Tibial nerve (tissue), 4 donors: ENCODE measurements at regions not wholly inside any gene's neighbourhood (a gene's known extent, or its start where the extent isn't known, plus 50 kb on each side); places are given as distances from the start of the nearest gene placed in this dataset.

Experiments used
- DNase-seq, 2 donors: peaks; one replicate each; pipeline ENCODE4 v3.0.0-alpha.2; 2019; ENCODE audit warnings: low spot score in 2 of 2
- H3K27ac ChIP-seq, 4 donors: fragments of 200-600 bp; sonication (generic) in 3 of 4; one replicate each; pipeline ENCODE4 v1.5.1; 2017 to 2019; ENCODE audit warnings: mild to moderate bottlenecking in 1 of 4
- H3K27me3 ChIP-seq, 2 donors: fragments of 200-600 bp; sonication (generic) in 1 of 2; one replicate each; pipeline versions ENCODE4 v1.5.1 to v1.6.0; 2017 to 2019
- H3K36me3 ChIP-seq, 3 donors: fragments of 200-600 bp; sonication (generic); one replicate each; pipeline ENCODE4 v1.5.1; 2018 to 2019
- H3K4me1 ChIP-seq, 4 donors: fragments of 200-600 bp; sonication (generic) in 3 of 4; one replicate each; pipeline ENCODE4 v1.5.1; 2017 to 2019
- H3K4me3 ChIP-seq, 4 donors: fragments of 200-600 bp; sonication (generic) in 3 of 4; one replicate each; pipeline ENCODE4 v1.5.1; 2017 to 2019; ENCODE audit warnings: mild to moderate bottlenecking in 1 of 4, moderate library complexity in 1 of 4
- H3K9me3 ChIP-seq, 4 donors: fragments of 200-600 bp; sonication (generic) in 3 of 4; one replicate each; pipeline ENCODE4 v1.5.1; 2017 to 2019
- CTCF ChIP-seq, 5 experiments: fragments of 200-600 bp in 3 of 5; fragments of 450-650 bp in 2 of 5; sonication (generic) in 3 of 5; IDR thresholded peaks; one replicate each; pipeline ENCODE4 v1.5.1; 2016 to 2019; ENCODE audit warnings: antibody characterized with exemption in 5 of 5, mild to moderate bottlenecking in 3 of 5, moderate library complexity in 2 of 5
- EP300 ChIP-seq, 2 donors: sonication (generic); formaldehyde crosslinking; IDR thresholded peaks; one replicate each; pipeline ENCODE4 v1.6.1; 2017; ENCODE audit warnings: antibody characterized with exemption in 2 of 2, mild to moderate bottlenecking in 1 of 2
- POLR2A ChIP-seq, 2 donors: fragments of 450-650 bp; IDR thresholded peaks; one replicate each; pipeline ENCODE4 v1.6.1; 2017; ENCODE audit warnings: antibody characterized with exemption in 2 of 2, mild to moderate bottlenecking in 2 of 2, moderate library complexity in 2 of 2
- WGBS, 2 donors: methylation state at CpG; one replicate each; pipeline ENCODE4 v1.1.5; 2018; 5-methylcytosine and 5-hydroxymethylcytosine counted together

DNA sequence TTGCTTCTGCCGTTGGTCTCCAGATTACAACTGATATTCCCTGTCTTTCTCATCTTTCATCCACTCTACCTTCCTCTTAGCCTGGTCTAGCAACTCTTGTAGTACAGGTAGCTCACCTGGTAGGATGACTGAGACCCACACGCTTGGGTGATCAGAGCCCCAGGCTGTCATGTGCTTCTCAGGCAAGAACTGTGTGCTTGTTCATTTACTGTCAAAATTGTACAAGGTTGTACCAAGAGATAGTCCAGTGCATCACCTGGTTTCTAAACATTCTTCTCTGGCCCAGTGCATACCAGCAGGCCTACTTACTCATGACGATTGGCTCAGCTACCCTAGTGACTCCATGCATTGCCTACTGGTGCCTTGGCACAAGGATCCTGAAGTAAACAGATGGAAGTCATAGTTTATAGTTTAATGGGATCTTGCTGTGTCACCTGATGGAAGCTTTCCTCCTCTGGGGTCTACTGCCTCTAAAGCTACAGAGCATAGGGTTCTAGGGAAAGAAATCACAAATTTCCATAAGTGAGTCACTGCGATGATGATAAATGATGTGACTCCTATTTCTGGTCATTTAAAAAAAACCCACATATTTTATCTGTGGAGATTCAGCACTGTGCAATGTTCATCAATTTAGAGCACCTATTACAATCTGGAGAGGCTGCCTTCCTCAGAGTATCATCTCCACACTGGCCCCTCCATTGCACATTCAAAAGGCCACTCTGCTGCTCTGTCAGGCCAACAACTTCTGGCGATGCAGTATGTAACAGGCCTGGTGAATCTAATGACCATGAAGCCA lies 481.8 kb upstream of the MEIS1 start:
- H3K36me3 ChIP-seq, result no peaks in the 10 kb centered on the region
- H3K27me3 ChIP-seq, result no peaks in the 10 kb centered on the region
- no peak for DNase-seq
- no peaks in the 10 kb centered on the region for H3K9me3 ChIP-seq
- H3K4me1 ChIP-seq, result no peaks in the 10 kb centered on the region
- H3K27ac ChIP-seq, result no peak overlapping the region
- H3K4me3 ChIP-seq, result no peak overlapping the region
- 90 to 91% methylated on average over 5 of the region's 5 CpGs for WGBS, 2 donors
- TF ChIP-seq EP300 (IDR thresholded peaks at IDR 0.05) (no peak), POLR2A (IDR thresholded peaks at IDR 0.05) (no peak), CTCF (IDR thresholded peaks at IDR 0.05) (no peak)

DNA sequence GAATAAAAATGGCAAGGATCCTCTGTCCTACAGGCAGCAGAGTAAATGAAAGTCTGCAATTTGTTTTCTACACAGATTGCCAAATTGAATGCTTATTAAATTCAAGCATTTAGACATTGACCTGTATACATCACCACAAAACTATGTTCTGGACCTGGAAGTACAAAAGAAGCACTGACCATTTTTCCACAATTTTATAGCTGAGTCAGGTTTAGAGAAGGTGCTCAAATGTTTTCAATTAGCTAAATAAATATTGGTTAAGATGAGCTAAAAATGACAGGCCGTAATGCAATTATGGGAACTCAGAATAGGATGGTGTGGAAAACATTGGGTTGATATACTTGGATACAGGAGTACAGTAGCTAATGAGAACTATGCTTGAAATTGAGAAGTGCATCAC lies 490.7 kb upstream of the MEIS1 start:
- H3K4me1 ChIP-seq, result no peaks in the 10 kb centered on the region
- TF ChIP-seq EP300 (IDR thresholded peaks at IDR 0.05) (no peak), CTCF (IDR thresholded peaks at IDR 0.05) (no peak), POLR2A (IDR thresholded peaks at IDR 0.05) (no peak)
- no peak overlapping the region for H3K27ac ChIP-seq
- no peaks in the 10 kb centered on the region for H3K9me3 ChIP-seq
- H3K4me3 ChIP-seq, result no peak overlapping the region
- no peak for DNase-seq
- H3K27me3 ChIP-seq, result no peaks in the 10 kb centered on the region
- no peaks in the 10 kb centered on the region for H3K36me3 ChIP-seq
- 91 to 97% methylated on average over 1 of the region's 1 CpG for WGBS, 2 donors

- Histone ChIP-seq H3K4me1 (no peaks in the 10 kb centered on the region), H3K27me3 (no peaks in the 10 kb centered on the region), H3K9me3 (no peaks in the 10 kb centered on the region), H3K4me3 (no peak overlapping the region), H3K36me3 (no peaks in the 10 kb centered on the region), H3K27ac (no peak overlapping the region)
- TF ChIP-seq EP300 (IDR thresholded peaks at IDR 0.05) (no peak), CTCF (IDR thresholded peaks at IDR 0.05) (no peak)
- 94 to 97% methylated on average over 10 of the region's 10 CpGs for WGBS, 2 donors
- no peak for DNase-seq
These were observed 491.7 kb upstream of the MEIS1 start for GRCh38 chr2:65943099-65943786.

GRCh38 chr2:65940856-65941255 lies 494.1 kb upstream of the MEIS1 start:
- Histone ChIP-seq H3K4me3 (no peak overlapping the region), H3K36me3 (no peaks in the 10 kb centered on the region), H3K27me3 (no peaks in the 10 kb centered on the region), H3K9me3 (no peaks in the 10 kb centered on the region), H3K4me1 (no peaks in the 10 kb centered on the region), H3K27ac (no peak overlapping the region)
- WGBS, 2 donors, result 70 to 75% methylated on average over 2 of the region's 2 CpGs
- TF ChIP-seq POLR2A (IDR thresholded peaks at IDR 0.05) (no peak), CTCF (IDR thresholded peaks at IDR 0.05) (no peak), EP300 (IDR thresholded peaks at IDR 0.05) (no peak)
- DNase-seq, result no peak

DNA sequence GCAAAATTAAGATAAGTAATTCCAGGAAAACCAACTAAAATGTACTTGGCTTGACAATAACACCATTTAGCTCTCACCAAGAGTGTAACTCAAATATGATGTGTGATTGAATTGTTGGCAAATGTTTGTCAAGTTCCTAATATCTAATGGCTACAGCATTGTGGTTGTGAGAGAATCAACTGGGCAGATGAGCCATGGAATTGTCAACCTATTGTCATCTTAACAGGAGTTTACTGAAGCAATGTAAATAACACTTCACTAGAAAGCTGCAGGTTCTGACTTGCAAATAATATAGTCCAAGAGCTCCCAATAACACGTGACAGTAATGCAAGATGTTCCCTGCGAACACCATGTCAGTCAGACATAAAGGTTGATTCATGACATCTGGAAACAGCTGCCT lies 495.2 kb upstream of the MEIS1 start:
- TF ChIP-seq POLR2A (IDR thresholded peaks at IDR 0.05) (no peak), EP300 (IDR thresholded peaks at IDR 0.05) (no peak), CTCF (IDR thresholded peaks at IDR 0.05) (no peak)
- Histone ChIP-seq H3K4me3 (no peak overlapping the region), H3K4me1 (no peaks in the 10 kb centered on the region), H3K27me3 (no peaks in the 10 kb centered on the region), H3K27ac (no peak overlapping the region), H3K36me3 (no peaks in the 10 kb centered on the region), H3K9me3 (no peaks in the 10 kb centered on the region)
- 74 to 77% methylated on average over 2 of the region's 2 CpGs for WGBS, 2 donors
- no peak for DNase-seq
